ENCODE measurements at regions not wholly inside any gene's neighbourhood (a gene's known extent, or its start where the extent isn't known, plus 50 kb on each side); places are given as distances from the start of the nearest gene placed in this dataset.

- DNase-seq = no peak
These were observed 61.1 kb upstream of the BDNF start for GRCh38 chr11:27761356-27761755.

GRCh38 chr11:27757953-27758352 lies 57.7 kb upstream of the BDNF start:
- peak; percentile 5 for DNase-seq

- DNase-seq = peak; percentile 41
These were observed 54.1 kb upstream of the BDNF start for GRCh38 chr11:27754035-27755017.

Data from dermis blood vessel endothelial cell (primary cell).